Endothelial cell of umbilical vein (primary cell): ENCODE measurements at regions not wholly inside any gene's neighbourhood (a gene's known extent, or its start where the extent isn't known, plus 50 kb on each side); places are given as distances from the start of the nearest gene placed in this dataset.

Experiments used
- BruUV-seq: library from RNA; stranded (reverse); fragments of 400-500 nt; replicated peaks from 2 replicates; lab custom pipeline; 2021; lab: Mats Ljungman, UMichigan
- CTCF ChIA-PET: fragments of 300-600, 350-600 bp; sonication (Branson Sonifier 250); formaldehyde crosslinking; loops from one replicate; lab custom pipeline; 2021; ENCODE audit warnings: antibody characterized with exemption, inconsistent platforms; lab: Charles Lee
- POLR2A ChIA-PET: fragments of 300-600, 350-600 bp; sonication (Branson Sonifier 250); formaldehyde crosslinking; loops from one replicate; lab custom pipeline; 2021; ENCODE audit warnings: antibody characterized with exemption, inconsistent platforms; lab: Charles Lee
- DNase-seq: peaks from one replicate; pipeline ENCODE4 v3.0.0-alpha.2; 2011; ENCODE audit warnings: low read depth, low spot score
- FAIRE-seq: peaks from 2 replicates; lab custom pipeline; 2011; peaks lifted over from hg19 to GRCh38; lab: Jason Lieb, UNC
- H2AFZ ChIP-seq: 2 replicates; pipeline ENCODE4 v1.6.0; 2012; ENCODE audit warnings: low read depth, low read length, control low read depth, inconsistent platforms
- H3K27ac ChIP-seq: 2 replicates; pipeline ENCODE4 v1.5.1; 2011; ENCODE audit warnings: low read depth, mild to moderate bottlenecking, control low read depth, low read length, moderate library complexity; ENCODE audit not compliant: insufficient read depth
- H3K27me3 ChIP-seq, 2 experiments: 2 replicates each; pipeline versions ENCODE4 v1.6.0 to v1.6.1; 2011; ENCODE audit warnings: low read length in 2 of 2, mixed read lengths in 1 of 2; ENCODE audit not compliant: control insufficient read depth in 2 of 2, insufficient read depth in 2 of 2
- H3K36me3 ChIP-seq, 2 experiments: 2 replicates in 1 of 2; 3 replicates in 1 of 2; pipeline ENCODE4 v1.5.1; 2011; ENCODE audit warnings: low read length in 2 of 2, mild to moderate bottlenecking in 1 of 2, moderate library complexity in 1 of 2; ENCODE audit not compliant: control insufficient read depth in 2 of 2, insufficient read depth in 2 of 2; ENCODE audit errors: extremely low read depth in 1 of 2
- H3K4me1 ChIP-seq: 3 replicates; pipeline ENCODE4 v1.5.1; 2011; ENCODE audit warnings: mild to moderate bottlenecking, low read length; ENCODE audit not compliant: control insufficient read depth, insufficient read depth; ENCODE audit errors: extremely low read depth
- H3K4me2 ChIP-seq: 2 replicates; pipeline ENCODE4 v1.6.1; 2011; ENCODE audit warnings: low read length, control low read depth, mixed read lengths; ENCODE audit not compliant: insufficient read depth
- H3K4me3 ChIP-seq, 3 experiments: fragments of 200-600 bp in 1 of 3; sonication (generic), shearing (Covaris generic) in 1 of 3; replicated peaks in 1 of 3; 2 replicates each; pipeline ENCODE4 v1.5.1; 2011 to 2016; ENCODE audit warnings: control low read depth in 3 of 3, low read length in 3 of 3, mild to moderate bottlenecking in 2 of 3, inconsistent platforms in 1 of 3, low read depth in 1 of 3, moderate library complexity in 1 of 3; ENCODE audit not compliant: insufficient read depth in 1 of 3
- H3K79me2 ChIP-seq: 2 replicates; pipeline ENCODE4 v1.6.0; 2012; ENCODE audit warnings: low read length, inconsistent platforms; ENCODE audit not compliant: control insufficient read depth, insufficient read depth
- H3K9ac ChIP-seq: replicated peaks from 2 replicates; pipeline ENCODE3; 2011; ENCODE audit warnings: low read length, control low read depth; ENCODE audit not compliant: insufficient read depth; ENCODE audit errors: extremely low read depth
- H3K9me1 ChIP-seq: replicated peaks from 3 replicates; pipeline ENCODE4 v1.6.0; 2011; ENCODE audit warnings: mild to moderate bottlenecking, low read length; ENCODE audit not compliant: control insufficient read depth, insufficient read depth; ENCODE audit errors: extremely low read depth
- H3K9me3 ChIP-seq: replicated peaks from 2 replicates; pipeline ENCODE4 v1.5.1; 2012; ENCODE audit warnings: low read length, inconsistent platforms; ENCODE audit not compliant: control insufficient read depth, insufficient read depth
- H4K20me1 ChIP-seq: replicated peaks from 2 replicates; pipeline ENCODE3; 2011; ENCODE audit warnings: mild to moderate bottlenecking, low read length; ENCODE audit not compliant: control insufficient read depth, insufficient read depth; ENCODE audit errors: extremely low read depth
- EZH2 ChIP-seq: IDR thresholded peaks from 2 replicates; pipeline ENCODE4 v1.6.1; 2012; ENCODE audit warnings: borderline replicate concordance, low read depth, mild to moderate bottlenecking, moderate library complexity, low read length, inconsistent platforms; ENCODE audit not compliant: severe bottlenecking
- FOS ChIP-seq: IDR thresholded peaks from 2 replicates; pipeline ENCODE4 v1.6.1; 2011; ENCODE audit warnings: mild to moderate bottlenecking, low read length, moderate library complexity, borderline replicate concordance; ENCODE audit not compliant: insufficient read depth
- GATA2 ChIP-seq: IDR thresholded peaks from 2 replicates; pipeline ENCODE4 v1.7.0; 2011; ENCODE audit warnings: low read depth, mild to moderate bottlenecking, moderate library complexity, mixed read lengths, low read length; ENCODE audit not compliant: insufficient read length, insufficient read depth
- JUN ChIP-seq: IDR thresholded peaks from 2 replicates; pipeline ENCODE4 v1.6.1; 2011; ENCODE audit warnings: borderline replicate concordance, low read depth; ENCODE audit not compliant: insufficient read length, insufficient read depth
- MYC ChIP-seq: IDR thresholded peaks from one replicate; pipeline ENCODE4 v1.6.1; 2011; ENCODE audit warnings: mild to moderate bottlenecking, low read depth, low read length
- POLR2AphosphoS5 ChIP-seq: IDR thresholded peaks from 2 replicates; pipeline ENCODE4 v1.6.1; 2012; ENCODE audit warnings: low read depth, mild to moderate bottlenecking, control low read depth, low read length, moderate library complexity; ENCODE audit not compliant: insufficient read depth
- dilution Hi-C: fragments of 300-500 bp; cut with MboI; formaldehyde crosslinking; loops from one replicate; pipeline ENCODE4 v1.15.0; 2019; ENCODE audit warnings: low sequenced_read_pairs; ENCODE audit not compliant: extremely low pct_ligation_motif_present
- intact Hi-C: fragments of 100-400 bp; cut with micrococcal nuclease; formaldehyde crosslinking; loops from one replicate; pipeline ENCODE4 v1.10.0; 2022
- TF ChIP-seq, protein P1 (sequence below), 2 donors: IDR thresholded peaks; 1 replicate in 1 of 2; 2 replicates in 1 of 2; pipeline ENCODE4 v1.5.1; 2011; ENCODE audit warnings: low read length in 2 of 2, mild to moderate bottlenecking in 2 of 2, moderate library complexity in 2 of 2, control low read depth in 1 of 2, inconsistent platforms in 1 of 2, low read depth in 1 of 2; ENCODE audit not compliant: insufficient read depth in 1 of 2; ENCODE audit errors: extremely low read depth in 1 of 2

- TF ChIP-seq MYC (no peak), FOS (no peak), GATA2 (no peak), POLR2AphosphoS5 (no peak), JUN (no peak)
- no peak overlapping the region for H3K9ac ChIP-seq
- H3K79me2 ChIP-seq = no peaks in the 10 kb centered on the region
- dilution Hi-C loops = no loop called here
- no peak overlapping the region for H2AFZ ChIP-seq
- no peaks in the 10 kb centered on the region for H3K4me1 ChIP-seq
- H3K27ac ChIP-seq = no peak overlapping the region
- H3K9me3 ChIP-seq = no peaks in the 10 kb centered on the region
- no peaks in the 10 kb centered on the region for H3K36me3 ChIP-seq
- no peak overlapping the region for H3K4me2 ChIP-seq
- no peak for FAIRE-seq
- DNase-seq = no peak
- H3K9me1 ChIP-seq = no peaks in the 10 kb centered on the region
- no peaks in the 10 kb centered on the region for H3K27me3 ChIP-seq
- no peaks in the 10 kb centered on the region for H4K20me1 ChIP-seq
- no peak overlapping the region for H3K4me3 ChIP-seq
- intact Hi-C loops = loop anchor here (10.0 kb wide), 1 partner anchor 533 kb away; no protein-coding TSS in a partner anchor
- POLR2A ChIA-PET = no interaction called here
- no TSS peak for BruUV-seq
- CTCF ChIA-PET = no interaction called here
These were observed 159.8 kb upstream of the HMHB1 start for GRCh38 chr5:143652108-143652700.

- dilution Hi-C loops (no loop called here), intact Hi-C loops (loop anchor here (10.0 kb wide), 1 partner anchor 535 kb away; no protein-coding TSS in a partner anchor)
- no peak overlapping the region for H3K9ac ChIP-seq
- no peak overlapping the region for H2AFZ ChIP-seq
- POLR2A ChIA-PET = no interaction called here
- no TSS peak for BruUV-seq
- H3K27ac ChIP-seq = no peak overlapping the region
- CTCF ChIA-PET = no interaction called here
- H3K9me1 ChIP-seq = no peaks in the 10 kb centered on the region
- no peak for FAIRE-seq
- no peaks in the 10 kb centered on the region for H3K36me3 ChIP-seq
- no peaks in the 10 kb centered on the region for H3K9me3 ChIP-seq
- H3K79me2 ChIP-seq = no peaks in the 10 kb centered on the region
- H3K27me3 ChIP-seq = no peaks in the 10 kb centered on the region
- no peak overlapping the region for H3K4me2 ChIP-seq
- DNase-seq = no peak
- H3K4me1 ChIP-seq = no peaks in the 10 kb centered on the region
- no peaks in the 10 kb centered on the region for H4K20me1 ChIP-seq
- no peak overlapping the region for H3K4me3 ChIP-seq
- TF ChIP-seq EZH2 (no peak), JUN (no peak), FOS (no peak)
- TF ChIP-seq, protein P1, sequence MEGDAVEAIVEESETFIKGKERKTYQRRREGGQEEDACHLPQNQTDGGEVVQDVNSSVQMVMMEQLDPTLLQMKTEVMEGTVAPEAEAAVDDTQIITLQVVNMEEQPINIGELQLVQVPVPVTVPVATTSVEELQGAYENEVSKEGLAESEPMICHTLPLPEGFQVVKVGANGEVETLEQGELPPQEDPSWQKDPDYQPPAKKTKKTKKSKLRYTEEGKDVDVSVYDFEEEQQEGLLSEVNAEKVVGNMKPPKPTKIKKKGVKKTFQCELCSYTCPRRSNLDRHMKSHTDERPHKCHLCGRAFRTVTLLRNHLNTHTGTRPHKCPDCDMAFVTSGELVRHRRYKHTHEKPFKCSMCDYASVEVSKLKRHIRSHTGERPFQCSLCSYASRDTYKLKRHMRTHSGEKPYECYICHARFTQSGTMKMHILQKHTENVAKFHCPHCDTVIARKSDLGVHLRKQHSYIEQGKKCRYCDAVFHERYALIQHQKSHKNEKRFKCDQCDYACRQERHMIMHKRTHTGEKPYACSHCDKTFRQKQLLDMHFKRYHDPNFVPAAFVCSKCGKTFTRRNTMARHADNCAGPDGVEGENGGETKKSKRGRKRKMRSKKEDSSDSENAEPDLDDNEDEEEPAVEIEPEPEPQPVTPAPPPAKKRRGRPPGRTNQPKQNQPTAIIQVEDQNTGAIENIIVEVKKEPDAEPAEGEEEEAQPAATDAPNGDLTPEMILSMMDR (IDR thresholded peaks at IDR 0.05; ENCODE audit: extremely low read depth in 1 of 2, insufficient read depth in 1 of 2, low read depth in 1 of 2, low read length in 2 of 2) = no peak
These were observed 161.9 kb upstream of the HMHB1 start for GRCh38 chr5:143649937-143650621.
